ENCODE measurements at regions not wholly inside any gene's neighbourhood (a gene's known extent, or its start where the extent isn't known, plus 50 kb on each side); places are given as distances from the start of the nearest gene placed in this dataset.
A peak's percentile ranks its signal among the peaks of the same experiment; 100 is the strongest.

- peak overlapping the region; percentile 66 for H3K27ac ChIP-seq
- Mint-ChIP-seq H3K9me3 (peaks cover 6% of the 10 kb centered on the region), H3K4me3 (no peak overlapping the region), H3K4me1 (peaks cover 30% of the 10 kb centered on the region), H3K27me3 (ENCODE audit: insufficient read depth, low read depth) (no peaks in the 10 kb centered on the region), H3K36me3 (peaks cover 8% of the 10 kb centered on the region), H3K27ac (no peak overlapping the region)
- no peak overlapping the region for H3K9ac ChIP-seq
- DNase-seq (ENCODE audit: low spot score), result peak; percentile 22
- no peak for TF ChIP-seq CTCF (IDR thresholded peaks at IDR 0.05)
- TF ChIP-seq EZH2 (IDR thresholded peaks at IDR 0.05), result no peak
- TF ChIP-seq EZH2phosphoT487 (IDR thresholded peaks at IDR 0.05), result no peak
- H3K4me3 ChIP-seq, result peak overlapping the region; percentile 3
- H3F3A ChIP-seq (ENCODE audit: low read depth), result peaks cover 30% of the 10 kb centered on the region
- H3K27me3 ChIP-seq, result no peaks in the 10 kb centered on the region
- H3K36me3 ChIP-seq, result no peaks in the 10 kb centered on the region
- H3K4me1 ChIP-seq, result peaks cover 67% of the 10 kb centered on the region
- H4K20me1 ChIP-seq (ENCODE audit: low read depth), result no peaks in the 10 kb centered on the region
- H3K79me2 ChIP-seq (ENCODE audit: low read depth), result no peaks in the 10 kb centered on the region
- peak overlapping the region; percentile 52 for H3K4me2 ChIP-seq
- no peaks in the 10 kb centered on the region for H3K9me3 ChIP-seq (ENCODE audit: low read depth)
- H2AFZ ChIP-seq (replicated peaks), result no peak overlapping the region
Measured at GRCh38 chr3:192057261-192057660, 596.3 kb downstream of the PYDC2 start.

- Histone ChIP-seq H3K79me2 (ENCODE audit: low read depth) (no peaks in the 10 kb centered on the region), H3K27me3 (no peaks in the 10 kb centered on the region), H2AFZ (replicated peaks) (no peak overlapping the region), H3K4me2 (peak overlapping the region; percentile 65), H3K36me3 (no peaks in the 10 kb centered on the region), H3K27ac (peak overlapping the region; percentile 89), H3F3A (ENCODE audit: low read depth) (peaks cover 49% of the 10 kb centered on the region), H4K20me1 (ENCODE audit: low read depth) (no peaks in the 10 kb centered on the region), H3K9me3 (ENCODE audit: low read depth) (no peaks in the 10 kb centered on the region), H3K4me3 (peak overlapping the region; percentile 15), H3K4me1 (peaks cover 83% of the 10 kb centered on the region), H3K9ac (no peak overlapping the region)
- peaks cover 47% of the 10 kb centered on the region for H3K4me1 Mint-ChIP-seq
- H3K27ac Mint-ChIP-seq, result peak overlapping the region; percentile 88
- no peak for TF ChIP-seq EZH2 (IDR thresholded peaks at IDR 0.05)
- no peak for TF ChIP-seq CTCF (IDR thresholded peaks at IDR 0.05)
- TF ChIP-seq EZH2phosphoT487 (IDR thresholded peaks at IDR 0.05), result no peak
- H3K4me3 Mint-ChIP-seq, result no peak overlapping the region
- no peaks in the 10 kb centered on the region for H3K27me3 Mint-ChIP-seq (ENCODE audit: insufficient read depth, low read depth)
- peak; percentile 86 for DNase-seq (ENCODE audit: low spot score)
- H3K36me3 Mint-ChIP-seq, result peaks cover 6% of the 10 kb centered on the region
- H3K9me3 Mint-ChIP-seq, result peaks cover 3% of the 10 kb centered on the region
Measured at GRCh38 chr3:192060160-192060781, 599.3 kb downstream of the PYDC2 start.

GRCh38 chr3:192061426-192061825, 600.5 kb downstream of the PYDC2 start:
- TF ChIP-seq EZH2 (IDR thresholded peaks at IDR 0.05) (no peak), CTCF (IDR thresholded peaks at IDR 0.05) (no peak), EZH2phosphoT487 (IDR thresholded peaks at IDR 0.05) (no peak)
- Histone ChIP-seq H2AFZ (replicated peaks) (no peak overlapping the region), H4K20me1 (ENCODE audit: low read depth) (no peaks in the 10 kb centered on the region), H3K9me3 (ENCODE audit: low read depth) (no peaks in the 10 kb centered on the region), H3K4me3 (no peak overlapping the region), H3K27me3 (no peaks in the 10 kb centered on the region), H3K9ac (no peak overlapping the region), H3K36me3 (no peaks in the 10 kb centered on the region), H3K4me2 (no peak overlapping the region), H3K27ac (no peak overlapping the region), H3K4me1 (peaks cover 77% of the 10 kb centered on the region), H3K79me2 (ENCODE audit: low read depth) (no peaks in the 10 kb centered on the region), H3F3A (ENCODE audit: low read depth) (peaks cover 51% of the 10 kb centered on the region)
- Mint-ChIP-seq H3K4me3 (no peak overlapping the region), H3K27ac (no peak overlapping the region), H3K27me3 (ENCODE audit: insufficient read depth, low read depth) (no peaks in the 10 kb centered on the region), H3K36me3 (no peaks in the 10 kb centered on the region), H3K9me3 (no peaks in the 10 kb centered on the region), H3K4me1 (peaks cover 47% of the 10 kb centered on the region)
- no peak for DNase-seq (ENCODE audit: low spot score)

Data from neural progenitor cell (in vitro differentiated cells).